Stimulated activated CD8-positive, alpha-beta memory T cell treated with anti-CD3 and anti-CD28 coated beads, Interleukin-7, amount 100 ng/mL, for 24 hours (primary cell): ENCODE measurements at regions not wholly inside any gene's neighbourhood (a gene's known extent, or its start where the extent isn't known, plus 50 kb on each side); places are given as distances from the start of the nearest gene placed in this dataset.
"Not testable (repeated sequence)": the region's sequence is repeated elsewhere in the genome, so short reads cannot be mapped to it uniquely, and the experiment has no call there.

ENCODE experiments used
- DNase-seq: peaks from one replicate; pipeline ENCODE4 v3.0.0-alpha.2; 2020; ENCODE audit warnings: low read depth

DNA sequence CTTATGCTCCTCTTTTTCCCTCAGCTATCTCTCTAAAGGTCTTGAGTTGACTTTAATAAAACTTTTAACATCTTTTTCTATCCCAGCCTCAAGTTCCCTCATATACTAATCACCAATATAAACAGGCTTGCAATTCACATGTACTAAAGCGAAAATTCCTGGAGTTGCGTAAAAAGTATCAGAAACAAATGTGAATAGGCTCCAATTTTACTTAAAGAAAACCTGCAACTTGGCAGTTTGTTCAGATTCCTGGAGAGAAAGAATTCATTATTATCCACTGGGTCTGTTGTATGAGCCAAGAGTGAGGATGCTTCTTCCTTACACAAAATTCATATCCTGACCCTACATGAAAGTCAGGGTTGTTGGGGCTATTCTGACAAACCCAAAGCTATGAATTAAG is 384.2 kb downstream of the DTWD2 start:
- no peak for DNase-seq

DNA sequence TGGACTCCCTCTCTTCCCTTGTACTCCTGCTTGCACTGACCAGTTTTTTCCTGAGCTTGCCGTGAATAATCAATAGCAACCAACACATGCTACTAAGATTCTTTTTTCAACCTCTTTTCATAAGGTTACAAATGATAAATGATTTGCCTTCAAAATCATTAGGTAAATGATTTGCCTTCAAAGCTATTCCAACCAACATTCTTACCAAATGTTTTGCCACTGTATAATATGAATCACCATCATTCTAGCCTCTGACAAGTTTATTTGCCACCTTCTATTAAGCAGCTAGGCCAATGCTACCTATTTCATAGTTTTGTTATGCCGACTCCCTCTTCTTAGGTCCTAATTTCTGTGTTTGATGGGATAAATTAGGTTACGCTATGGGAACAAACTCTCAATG is 385.1 kb downstream of the DTWD2 start:
- DNase-seq = no peak

DNA sequence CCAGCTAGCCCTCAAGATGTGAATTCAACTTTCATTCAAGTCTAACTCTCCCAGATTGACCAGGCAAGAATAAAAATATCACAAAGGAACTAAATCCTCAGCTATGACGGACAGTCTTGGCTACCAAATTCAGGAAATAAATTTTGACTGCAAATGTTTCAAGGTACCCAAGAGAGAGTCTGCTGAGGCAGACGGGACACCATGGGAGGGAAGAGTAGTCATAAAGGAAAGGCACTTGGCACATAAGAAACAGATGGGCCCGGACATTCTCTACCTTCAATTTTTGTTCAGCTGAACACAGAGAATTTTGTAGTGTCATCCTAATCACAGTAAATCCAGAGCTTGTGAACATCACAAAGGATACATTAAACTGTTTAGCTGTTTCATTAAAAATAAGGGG is 390.0 kb downstream of the DTWD2 start:
- no peak for DNase-seq

DNA sequence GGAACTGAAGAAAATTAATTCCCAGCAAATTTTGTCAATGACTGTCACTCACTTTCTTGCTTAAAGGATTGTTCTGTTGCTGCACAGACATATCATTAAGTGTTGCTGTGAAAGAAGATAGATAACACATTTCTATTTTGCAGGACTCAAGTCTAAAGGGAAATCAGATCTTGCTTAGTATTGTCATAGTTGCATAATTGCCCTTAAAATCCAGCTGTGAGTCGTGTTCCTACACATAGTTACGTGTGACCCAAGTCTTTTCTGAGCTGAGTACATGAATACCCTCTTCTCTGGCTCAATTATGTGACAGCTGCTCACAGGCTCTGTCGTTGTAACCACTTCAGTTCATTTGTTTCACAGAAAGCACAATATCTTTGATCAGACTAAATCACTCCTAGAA is 390.8 kb downstream of the DTWD2 start:
- DNase-seq = no peak

DNA sequence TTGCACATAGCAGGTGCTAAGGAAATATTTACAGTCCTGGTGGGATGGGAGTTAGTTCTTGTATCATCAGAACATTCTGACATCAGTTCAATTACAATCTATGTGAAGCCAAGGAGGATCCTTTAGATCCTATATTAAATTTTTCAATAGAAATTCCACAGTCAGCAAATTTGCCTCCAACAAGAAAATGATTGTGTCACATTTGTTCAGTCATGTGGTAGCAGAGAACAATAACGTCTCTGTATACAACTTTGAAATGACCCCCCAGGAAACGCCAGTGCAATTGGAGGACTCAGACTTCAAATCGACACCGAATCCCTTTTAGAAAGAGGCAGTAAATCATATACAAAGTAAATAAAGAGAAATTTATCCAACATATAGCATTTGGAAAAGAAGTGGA is 392.1 kb downstream of the DTWD2 start:
- DNase-seq = no peak

DNA sequence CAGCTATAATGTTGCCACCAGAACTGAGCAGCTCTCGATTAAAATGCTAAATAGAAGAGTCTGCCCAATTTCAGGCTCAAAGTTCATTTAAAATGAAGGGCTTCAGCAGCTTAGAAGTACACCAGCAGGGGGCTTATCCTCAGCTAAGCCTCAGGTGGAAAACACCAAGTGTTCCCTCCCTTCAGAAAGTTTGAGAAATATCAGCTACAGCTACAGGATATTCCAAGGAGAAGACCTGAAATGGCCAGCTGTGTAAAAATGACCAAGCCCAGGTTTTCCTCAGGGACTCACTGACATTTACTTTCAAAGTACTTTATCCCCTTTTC is 395.4 kb downstream of the DTWD2 start:
- DNase-seq = no peak

DNA sequence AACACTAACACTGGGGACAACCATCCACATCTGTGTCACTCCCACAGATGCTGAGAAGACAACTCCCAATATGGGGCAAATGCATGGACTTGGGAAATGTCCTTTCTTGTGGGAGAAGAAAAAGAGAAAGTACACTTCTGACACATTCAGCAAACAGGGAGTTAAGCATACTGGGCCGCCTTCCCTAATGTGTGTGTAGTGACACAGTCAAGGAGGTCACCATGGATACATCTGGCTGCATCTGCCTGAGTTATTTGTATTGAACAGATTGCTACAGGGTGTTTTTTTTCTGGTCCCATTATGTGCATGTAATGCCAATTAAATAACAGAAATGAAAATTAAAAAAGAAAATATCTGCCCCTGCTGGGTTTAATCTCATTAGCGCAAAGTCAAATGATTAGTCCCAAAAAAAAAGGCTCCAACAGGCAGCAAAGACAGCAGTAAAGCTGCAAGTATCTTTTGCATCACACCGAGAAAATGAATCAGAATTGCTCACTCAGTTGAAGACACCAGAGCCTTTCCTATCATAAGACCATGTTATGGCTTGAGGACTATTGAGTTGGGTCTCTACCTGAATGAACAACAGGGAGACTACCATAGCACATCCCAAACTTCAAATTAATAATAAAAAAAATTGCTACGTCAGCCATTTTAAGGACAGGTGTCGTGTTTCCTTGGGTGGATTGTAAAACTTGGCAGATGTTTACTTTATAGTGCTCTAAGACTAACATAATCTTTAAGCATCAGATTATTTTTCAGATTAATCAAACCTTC is 395.9 kb downstream of the DTWD2 start:
- no peak for DNase-seq

DNA sequence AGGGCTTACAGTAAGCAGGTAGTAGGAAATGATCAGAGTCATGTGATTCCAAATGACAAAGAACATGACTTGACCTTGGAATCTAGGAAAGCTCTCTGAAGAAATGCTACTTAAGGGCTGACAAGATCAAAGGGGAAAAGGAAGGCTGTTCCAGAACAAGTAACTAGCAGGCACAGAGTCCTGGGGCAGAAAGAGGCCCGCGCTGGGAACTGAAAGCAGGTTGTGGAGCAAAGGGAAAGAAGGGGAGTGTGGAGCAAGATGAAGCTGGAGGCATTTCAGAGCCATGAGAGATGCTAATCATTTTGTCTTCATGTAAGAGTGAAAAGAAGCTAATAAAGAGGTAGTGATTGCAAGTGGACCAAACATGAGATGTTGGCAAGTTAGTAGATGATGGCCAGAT is 397.5 kb downstream of the DTWD2 start:
- DNase-seq = no peak

DNA sequence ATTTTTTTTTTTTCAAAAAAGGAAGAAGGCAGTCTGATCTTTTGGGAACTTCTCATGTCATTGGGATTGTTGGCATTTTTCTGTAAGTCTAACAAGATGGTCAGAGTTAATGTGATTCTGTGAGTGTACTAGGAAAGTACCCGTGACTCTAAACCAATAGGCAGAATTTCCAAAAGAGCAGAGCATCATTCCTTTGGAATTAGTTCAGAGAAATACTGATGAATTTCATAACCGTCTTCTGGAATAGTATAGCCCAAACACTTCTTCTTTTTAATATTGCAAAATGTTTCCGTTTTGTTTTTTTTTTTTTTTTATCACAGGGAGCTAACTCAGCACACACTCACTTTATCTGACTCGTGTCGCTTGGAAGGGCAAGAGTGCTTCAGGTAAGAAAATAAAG is 407.4 kb downstream of the DTWD2 start:
- no peak for DNase-seq

DNA sequence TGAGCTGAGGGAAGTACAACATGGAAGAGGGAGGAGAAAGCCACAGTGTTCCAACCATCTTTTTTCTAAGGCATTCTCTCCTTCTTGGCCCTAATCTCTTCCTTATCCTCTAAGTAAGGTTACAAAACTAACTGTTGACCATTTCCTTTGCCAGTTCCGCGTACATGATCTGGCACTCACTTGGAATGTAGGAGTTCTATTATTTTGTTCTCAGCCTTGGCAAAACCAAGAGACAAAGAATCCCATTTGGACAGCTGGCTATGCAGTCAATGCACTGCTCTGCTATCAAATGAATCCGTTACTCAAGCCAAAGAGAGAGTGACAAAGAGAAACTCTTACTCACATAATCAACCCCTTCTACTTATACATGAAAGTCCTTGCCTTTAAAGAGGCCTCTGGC is 410.3 kb downstream of the DTWD2 start:
- no peak for DNase-seq

DNA sequence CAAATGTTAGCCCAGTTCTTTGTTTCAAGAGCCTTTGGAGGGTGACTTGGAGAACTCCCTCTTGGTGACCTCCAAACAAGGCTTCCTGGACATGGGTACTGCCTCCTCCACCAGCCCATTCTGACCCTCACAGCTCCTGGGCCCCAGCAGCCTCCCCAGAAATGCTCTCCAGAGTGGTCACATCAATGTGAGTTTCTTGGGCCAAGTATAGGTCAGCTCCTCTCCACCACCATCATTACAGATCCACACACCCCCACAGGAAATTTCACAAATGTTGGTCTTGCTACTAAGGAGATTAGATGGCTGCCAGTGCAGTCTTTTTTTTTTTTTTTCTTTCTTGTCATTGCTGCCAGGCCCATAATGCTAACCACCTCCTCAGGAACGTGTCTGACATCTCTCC is 410.7 kb downstream of the DTWD2 start:
- no peak for DNase-seq

DNA sequence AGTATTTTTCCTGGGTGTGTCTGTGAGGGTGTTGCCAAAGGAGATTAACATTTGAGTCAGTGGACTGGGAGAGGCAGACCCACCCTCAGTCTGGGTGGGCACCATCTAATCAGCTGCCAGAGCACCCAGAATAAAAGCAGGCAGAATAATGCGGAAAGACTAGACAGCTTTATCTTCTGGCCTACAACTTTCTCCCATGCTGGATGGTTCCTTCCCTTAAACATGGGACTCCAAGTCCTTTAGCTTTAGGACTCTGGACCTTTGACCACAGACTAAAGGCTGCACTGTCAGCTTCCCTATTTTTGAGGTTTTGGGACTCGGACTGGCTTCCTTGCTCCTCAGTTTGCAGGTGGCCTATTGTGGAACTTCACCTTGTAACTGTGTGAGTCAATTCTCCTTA is 418.1 kb downstream of the DTWD2 start:
- not testable (repeated sequence) for DNase-seq

DNA sequence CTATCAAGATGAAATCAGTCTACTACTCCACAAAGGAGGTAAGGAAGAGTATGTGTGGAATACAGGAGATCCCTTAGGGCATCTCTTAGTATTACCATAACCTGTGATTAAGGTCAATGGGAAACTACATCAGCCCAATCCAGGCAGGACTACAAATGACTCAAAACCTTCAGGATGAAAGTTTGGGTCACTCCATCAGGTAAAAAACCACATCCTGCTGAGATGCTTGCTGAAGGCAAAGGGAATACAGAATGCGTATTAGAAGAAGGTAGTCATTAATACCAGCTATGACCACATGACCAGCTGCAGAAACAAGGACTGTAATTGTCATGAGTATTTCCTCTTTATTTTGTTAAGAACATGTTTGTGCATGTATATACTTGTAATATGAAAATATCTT is 418.8 kb downstream of the DTWD2 start:
- DNase-seq = not testable (repeated sequence)

DNA sequence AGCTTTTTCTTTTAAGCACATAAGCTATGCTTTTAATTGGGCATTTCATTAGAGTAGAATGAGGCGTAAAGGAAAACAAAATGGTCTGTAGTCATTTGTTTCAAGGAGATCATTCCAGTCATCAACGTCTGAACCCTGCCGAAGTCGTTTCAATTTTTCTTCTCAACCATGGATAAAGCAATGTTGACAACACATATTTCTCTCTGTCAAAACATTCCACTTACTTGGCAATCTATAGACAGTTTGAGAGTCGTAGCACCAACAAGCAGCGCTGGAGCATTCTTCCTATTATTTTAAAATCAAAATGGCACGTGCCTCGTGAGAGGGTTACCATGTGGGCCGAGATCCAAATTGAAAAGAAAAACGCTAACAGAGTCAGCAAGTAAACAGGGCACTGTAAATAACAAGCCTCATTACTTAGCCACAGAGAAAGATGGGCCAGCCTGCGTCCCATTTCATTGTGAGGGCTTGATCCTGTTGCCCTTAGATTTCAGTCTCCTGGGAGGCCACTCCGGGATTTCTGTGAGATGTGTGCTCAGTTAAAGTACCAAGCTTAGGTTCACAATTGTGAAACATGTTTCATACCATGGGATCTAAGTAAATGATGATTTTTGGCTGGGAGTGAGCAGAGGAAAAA is 422.9 kb downstream of the DTWD2 start:
- no peak for DNase-seq

DNA sequence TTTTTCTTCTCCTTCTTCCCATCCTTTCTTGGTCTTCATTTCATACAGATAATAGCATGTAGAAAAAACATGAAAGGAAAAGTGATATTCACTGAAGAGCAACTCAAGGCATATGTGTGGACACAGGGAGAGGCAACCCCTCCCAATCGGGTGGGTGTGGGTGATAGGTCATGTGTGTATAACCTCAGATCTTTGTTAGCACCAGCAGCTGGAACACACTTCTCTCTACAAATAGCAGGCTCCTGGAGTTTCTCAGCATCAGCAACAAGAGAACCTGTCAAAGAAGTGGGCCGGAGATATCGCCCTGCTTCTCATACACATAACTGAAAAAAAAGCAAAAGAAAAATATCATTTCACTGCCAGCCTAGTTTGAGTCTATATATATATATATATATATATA is 426.4 kb downstream of the DTWD2 start:
- no peak for DNase-seq

DNA sequence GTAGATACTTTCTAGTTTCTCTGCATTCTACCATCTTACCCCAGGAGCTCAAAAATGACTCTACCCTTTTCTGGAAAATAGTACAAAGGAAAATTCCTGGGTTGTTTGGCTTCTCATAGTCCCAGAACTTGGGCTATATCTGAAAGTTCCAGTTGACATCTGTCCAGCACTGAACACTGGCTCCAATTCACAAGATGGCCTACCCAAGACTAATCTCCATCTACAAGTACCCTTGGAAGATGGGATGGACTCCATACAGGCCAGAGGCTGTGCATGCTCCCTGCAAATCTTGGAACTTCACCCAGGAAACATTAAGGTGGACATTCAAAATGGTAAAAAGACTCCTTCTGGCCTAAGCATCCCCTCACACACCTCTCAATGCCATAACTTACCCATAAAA is 427.1 kb downstream of the DTWD2 start:
- DNase-seq = no peak

DNA sequence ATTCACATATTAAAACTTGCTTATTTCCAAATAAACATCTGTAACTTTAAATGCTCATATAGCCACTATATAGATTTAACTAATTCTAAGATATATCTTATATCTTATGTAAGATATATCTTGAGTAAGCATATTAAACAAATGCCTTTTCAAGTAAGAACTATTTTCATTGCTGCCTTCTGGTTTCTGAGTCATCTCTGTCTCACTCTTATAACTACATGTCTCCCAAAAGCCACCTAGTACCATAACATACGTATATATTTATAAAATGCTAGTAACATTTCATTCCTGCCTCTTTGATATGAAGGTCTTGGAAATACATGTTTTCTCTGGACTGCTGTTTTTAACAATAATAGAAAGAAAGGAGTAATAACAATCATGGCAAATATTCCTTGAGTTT is 429.5 kb downstream of the DTWD2 start:
- DNase-seq = no peak

DNA sequence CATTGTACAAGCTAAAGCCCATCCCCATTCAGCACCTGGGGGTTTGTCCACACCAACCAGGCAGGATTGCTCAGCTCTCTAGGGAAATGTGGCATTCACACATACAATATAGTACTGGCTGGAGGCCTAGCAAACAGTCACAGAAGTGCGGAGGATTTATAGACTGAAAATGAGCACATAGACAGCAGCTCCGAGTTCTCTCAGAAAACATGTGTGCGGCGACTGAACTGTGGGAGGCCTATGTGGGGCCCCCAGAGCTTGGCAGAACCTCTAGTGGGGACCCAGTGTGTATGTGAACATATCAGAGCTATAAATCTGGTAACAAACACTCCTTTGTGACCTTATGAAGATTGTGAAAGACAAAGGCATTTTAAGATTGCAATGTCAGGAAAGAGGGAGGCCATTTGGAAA is 431.1 kb downstream of the DTWD2 start:
- DNase-seq = no peak

DNA sequence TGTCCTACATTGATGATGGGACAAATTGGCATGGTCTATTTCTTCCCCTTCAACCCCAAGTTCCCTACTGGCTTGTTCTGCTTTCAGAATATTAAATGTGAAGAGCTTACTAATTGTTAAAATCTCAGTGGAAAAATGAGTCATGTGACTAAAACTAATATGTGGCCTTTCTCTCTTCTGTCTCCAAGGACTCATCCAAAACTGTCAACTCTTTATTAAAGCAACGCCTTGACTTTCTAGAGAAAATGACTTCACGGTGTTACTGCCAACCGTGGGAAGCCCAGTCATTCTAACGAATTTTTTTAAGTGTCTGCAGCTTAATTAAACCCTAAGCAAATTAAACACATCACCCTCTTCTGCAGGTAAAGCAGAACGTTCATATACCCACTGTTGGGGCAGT is 431.6 kb downstream of the DTWD2 start:
- DNase-seq = no peak

DNA sequence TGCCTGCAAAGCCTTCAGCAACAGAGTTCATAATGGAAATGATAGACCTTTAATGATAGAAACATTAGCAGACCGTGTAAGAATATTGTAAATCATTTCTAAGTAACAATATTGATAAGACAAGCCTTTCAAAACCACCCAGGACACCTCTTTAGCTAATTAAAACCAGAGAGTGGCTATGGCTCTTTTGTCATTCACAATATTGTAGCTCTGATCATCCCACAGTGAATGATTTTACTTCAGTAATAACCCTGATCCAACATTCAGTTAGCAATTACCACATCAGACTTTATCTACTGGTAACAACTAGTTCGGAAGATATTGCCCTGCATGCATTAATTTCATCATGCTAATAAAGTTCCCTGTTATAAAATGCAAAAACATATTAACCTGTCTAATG is 432.6 kb downstream of the DTWD2 start:
- no peak for DNase-seq

DNA sequence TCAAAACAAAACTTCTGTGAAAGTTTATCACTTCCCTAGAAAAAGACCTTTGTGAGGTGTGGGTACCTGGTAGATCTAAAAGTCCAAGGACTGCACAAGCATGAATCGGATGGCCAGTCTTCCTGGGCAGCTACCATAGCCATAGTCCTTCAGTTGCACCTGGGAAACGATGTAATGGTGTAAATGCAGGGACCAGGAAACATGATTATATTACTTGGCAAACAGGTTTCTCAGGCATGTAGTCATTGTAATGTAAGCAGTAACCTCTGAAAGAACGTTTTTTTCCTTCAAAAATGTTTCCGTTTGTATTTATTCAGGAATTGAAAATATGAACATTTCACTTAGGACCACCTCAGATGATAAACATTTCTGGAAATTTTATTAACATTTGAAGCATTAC is 433.4 kb downstream of the DTWD2 start:
- no peak for DNase-seq

DNA sequence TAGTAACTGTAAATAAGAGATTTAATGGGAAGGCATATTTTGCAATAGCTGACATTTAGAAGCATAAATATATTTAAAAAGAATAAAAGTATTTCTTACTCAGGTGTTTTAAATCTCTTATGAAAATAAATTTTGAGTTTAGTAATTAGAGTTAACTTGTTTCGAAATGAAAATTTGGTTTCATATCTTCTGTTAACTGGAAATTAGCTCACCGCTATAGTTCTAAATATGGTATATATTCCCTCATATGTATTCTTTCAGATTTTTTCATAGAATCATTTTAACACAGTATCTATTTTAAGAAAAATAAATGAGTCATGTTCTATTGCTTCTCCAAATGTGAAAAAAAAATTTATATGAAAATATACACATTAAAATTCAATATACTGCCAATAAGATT is 434.1 kb downstream of the DTWD2 start:
- DNase-seq = no peak

DNA sequence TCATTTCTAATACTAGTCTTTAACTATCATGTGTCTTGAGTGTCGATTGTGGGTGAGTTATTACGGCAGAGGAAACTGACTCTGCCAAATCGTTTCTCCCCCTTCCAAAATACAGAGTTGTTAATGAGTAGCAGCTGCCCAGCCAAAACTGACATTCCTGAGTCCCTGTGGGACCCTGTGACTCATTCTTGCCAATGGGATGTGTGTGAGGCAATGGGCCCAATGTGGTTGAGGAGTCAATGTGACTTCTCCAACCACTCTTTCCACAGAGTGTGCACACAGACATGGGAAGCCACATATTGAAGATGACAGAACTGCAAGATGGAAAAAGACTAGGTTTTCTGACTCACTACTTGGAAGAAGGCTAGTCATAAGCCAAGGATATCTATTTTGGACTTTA is 434.7 kb downstream of the DTWD2 start:
- DNase-seq = no peak

DNA sequence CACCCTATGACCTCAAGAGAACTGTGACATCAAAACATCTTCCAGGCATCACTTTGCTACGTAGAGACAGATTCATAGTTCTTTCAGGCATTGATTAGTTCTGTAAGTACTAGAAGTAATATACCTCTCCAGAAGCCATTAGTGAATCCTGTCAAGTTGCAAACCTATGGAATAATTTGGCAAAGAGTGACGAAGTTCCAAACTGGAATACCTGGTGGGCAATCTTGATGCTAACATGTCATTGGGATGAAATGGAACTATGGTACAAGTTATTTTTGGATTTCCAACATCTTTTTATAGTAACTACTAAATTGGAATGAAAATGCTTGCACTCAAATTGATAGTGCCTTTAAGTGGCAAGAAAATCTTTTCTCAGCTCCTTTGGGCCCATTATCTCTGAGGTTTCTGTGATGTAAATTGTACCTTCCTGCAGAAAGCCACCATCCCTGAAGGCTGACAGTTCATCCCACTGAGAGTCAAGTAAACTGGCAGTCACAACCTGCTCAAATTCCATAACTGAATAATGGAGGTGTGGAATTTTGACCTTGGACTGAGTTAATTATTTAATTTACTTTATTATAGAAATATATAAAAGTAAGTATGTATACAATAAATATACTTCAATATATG is 435.5 kb downstream of the DTWD2 start:
- DNase-seq = no peak
